GM11168 (cell line): ENCODE measurements at regions not wholly inside any gene's neighbourhood (a gene's known extent, or its start where the extent isn't known, plus 50 kb on each side); places are given as distances from the start of the nearest gene placed in this dataset.

ENCODE experiments used
- in situ Hi-C: fragments of 300-500 bp; cut with MboI; formaldehyde crosslinking; loops from one replicate; pipeline ENCODE4 v1.12.0; 2022; ENCODE audit warnings: low sequenced_read_pairs; ENCODE audit not compliant: unreplicated experiment

DNA sequence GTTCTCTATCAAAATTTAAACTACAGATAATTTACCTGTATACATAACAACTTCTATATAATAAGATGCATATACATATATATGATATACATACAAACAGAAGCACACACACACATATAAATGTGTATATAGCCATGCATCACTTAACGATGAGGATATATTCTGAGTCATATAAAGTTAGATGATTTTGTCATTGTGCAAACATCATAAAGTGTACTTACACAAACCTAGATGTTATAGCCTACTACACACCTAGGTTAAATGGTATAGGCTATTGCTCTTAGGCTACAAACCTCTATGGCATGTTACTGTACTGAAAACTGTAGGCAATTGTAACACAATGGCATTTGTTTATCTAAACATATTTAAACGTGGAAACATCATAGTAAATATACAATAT, 937.6 kb upstream of the KCND2 start:
- in situ Hi-C loops = no loop called here

DNA sequence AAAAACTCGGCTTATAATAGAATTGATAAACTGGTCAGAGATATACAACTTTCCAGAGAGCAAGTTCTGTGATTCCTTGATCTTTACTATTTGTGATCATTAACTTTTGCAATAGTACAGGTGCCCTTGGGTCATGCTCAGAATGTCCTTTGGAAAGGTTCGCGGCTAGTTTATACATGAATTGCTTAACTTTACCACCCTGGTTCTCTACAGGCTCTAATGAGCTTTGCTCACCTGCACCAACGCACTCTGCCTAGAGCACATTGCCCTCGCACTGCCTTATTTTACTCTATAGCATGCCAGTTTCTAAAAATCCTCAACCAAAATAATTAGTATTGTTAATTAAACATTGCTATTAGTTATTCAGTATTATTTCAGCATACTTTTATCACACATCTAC, 931.2 kb upstream of the KCND2 start:
- in situ Hi-C loops = no loop called here

DNA sequence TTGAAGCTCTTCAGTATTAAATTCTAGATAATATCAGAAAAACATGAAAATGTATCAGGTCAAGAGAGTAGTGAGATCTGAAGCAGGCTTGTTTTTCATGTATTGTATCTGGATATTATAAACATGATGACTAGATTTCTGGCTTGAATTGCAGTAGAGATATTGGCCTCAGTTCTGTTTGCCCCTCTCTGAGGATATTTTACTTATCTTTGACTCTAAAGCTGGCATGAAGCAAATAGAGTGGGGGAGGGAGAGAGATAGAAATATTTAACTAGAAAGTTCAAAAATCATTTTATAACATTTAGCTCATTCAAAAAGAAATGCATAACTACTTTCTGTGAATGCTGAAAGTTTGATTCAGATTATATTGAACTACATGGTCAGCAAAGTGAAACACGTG, 929.7 kb upstream of the KCND2 start:
- in situ Hi-C loops = no loop called here

DNA sequence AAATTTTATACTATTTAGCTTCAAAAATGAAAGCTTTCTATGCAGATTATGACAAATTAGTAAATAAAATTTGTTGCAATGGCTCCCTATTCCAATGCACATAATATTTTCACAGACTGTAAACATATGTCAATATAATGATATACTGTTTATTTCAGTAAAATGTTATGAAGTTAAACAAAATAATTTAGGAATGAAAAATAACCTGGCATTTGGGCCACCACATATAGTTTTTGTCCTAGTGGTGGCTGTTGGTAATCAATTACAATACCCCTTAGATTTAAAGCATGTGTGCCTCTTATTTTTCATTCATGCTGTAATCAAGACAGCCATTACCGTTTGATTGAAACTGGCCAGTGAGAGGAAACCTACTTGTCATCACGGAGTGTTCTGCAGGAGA, 928.5 kb upstream of the KCND2 start:
- in situ Hi-C loops = no loop called here

DNA sequence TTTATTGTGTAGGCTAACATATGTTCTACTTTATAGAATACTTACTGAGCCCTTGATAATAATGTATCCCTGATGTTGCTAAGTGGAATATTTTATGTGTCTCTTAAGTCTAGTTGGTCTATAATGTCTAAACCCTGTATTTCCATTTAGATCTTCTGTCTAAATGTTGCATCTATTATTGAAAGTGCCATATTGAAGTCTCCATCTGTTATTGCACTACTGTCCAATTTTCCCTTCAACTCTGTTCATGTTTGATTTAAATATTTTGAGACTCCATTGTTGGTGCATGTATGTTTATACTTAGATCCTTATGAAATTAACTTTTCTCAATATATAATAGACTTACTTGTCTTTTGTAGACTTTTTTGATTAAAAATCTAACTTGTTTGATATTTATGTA, 924.5 kb upstream of the KCND2 start:
- in situ Hi-C loops = no loop called here

DNA sequence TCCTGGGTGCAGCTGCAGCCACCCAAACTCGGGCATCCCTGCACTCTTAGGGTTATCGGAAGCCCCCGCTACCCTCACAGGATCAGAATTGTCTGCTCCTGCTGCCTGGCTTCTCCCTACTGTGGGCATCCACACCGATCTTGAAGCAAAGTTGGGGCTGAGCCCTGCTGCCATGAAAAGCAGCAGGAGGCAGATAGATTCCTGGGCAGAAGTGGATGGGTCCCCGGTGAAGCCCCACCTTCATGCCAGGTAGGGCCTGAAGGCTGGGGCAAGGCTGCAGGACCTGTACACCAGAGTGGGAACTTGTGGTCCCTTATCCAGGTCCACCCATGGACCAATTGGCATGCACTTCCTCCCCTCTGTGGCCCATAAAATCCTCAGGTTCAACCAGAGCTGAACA, 922.6 kb upstream of the KCND2 start:
- in situ Hi-C loops = no loop called here

DNA sequence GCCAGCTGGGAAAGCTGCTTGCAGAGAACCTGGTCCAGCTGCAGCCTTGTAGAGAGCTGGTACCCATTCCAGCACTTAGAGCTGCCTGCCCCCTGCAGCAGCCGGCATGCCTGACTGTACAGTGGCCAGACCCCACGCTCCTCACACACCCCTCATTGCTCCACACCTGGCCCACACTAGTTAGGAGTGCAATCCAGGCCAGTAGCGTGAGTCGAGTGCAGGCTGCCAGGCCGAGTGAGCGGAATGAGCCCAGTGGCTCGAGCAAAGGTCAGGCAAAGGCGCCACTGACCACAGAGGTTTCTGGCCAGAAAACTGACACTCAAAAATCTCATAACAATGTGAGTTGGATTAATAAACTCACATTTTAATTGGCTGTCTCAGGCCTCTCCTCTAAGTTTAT, 921.7 kb upstream of the KCND2 start:
- in situ Hi-C loops = no loop called here

DNA sequence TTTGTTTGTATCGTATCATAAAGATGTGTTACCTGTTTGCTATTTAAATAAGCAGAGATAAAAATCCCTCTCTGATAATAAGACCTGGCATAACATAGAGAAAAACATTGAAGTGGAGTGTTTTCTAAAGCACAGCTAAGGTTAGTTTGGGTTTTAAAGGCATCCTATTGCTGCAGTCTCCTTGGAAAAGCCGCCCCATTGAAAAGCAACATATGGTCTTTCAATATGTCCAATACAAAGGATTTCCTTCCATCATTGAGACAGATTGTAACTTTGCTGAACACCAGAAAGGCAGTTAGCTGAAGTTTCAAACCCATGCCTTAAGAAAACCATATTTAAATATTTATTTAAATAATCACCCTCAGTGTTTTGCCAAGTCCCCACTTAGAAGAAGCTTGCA, 898.5 kb upstream of the KCND2 start:
- in situ Hi-C loops = no loop called here

DNA sequence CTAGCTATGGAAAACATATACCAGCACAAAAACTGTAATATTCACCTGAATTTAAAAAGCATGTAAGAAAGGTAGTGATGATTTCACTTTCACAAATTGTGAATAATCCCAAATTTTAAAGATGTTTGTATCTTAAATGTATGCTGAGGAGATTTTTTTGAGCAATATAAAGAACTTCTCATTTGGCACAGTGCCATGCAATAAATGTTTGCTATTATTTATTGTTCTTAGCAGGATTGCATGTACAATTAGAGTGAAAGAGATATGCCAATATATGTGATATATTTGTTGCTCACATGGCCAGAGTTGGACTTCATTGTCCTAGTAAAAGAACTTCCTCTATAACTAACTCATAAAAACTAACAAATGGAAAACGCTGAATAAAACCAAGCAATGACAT, 895.1 kb upstream of the KCND2 start:
- in situ Hi-C loops = no loop called here

DNA sequence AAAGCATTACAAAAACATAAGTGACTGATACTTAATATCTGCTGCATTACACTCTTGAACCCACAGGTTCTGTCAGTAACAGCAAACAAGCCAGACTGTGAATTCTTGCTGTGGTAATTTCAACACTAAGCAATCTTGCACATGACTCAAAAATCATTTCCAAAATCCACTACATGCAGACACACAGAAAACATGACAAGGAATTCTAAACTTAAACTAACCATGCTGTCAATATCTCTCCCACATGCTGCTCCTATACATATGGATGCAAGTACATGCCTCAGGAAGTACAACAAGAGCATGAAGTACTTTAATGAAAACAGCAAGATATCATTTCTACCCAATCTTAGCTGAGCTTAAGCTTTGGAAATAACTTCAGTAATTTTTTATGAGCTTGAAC, 890.2 kb upstream of the KCND2 start:
- in situ Hi-C loops = no loop called here

DNA sequence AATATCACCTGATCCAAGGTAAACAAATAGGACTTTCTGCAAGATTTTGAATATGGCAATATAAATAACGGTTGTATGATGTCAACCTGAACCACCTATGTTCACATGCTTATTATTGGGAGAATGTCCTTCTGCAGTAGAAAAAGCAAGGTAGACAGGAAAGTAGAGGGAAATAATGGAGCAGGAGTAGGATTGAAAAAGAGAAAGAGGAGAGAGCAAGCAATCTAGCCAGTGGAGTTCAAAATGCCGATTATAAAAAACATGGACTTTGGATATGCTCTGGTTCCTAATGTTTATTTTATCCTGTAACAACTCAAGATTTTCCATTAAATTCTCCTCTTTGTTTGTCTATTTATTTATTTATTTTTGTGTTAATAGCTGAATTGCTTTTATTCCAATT, 878.0 kb upstream of the KCND2 start:
- in situ Hi-C loops = no loop called here

DNA sequence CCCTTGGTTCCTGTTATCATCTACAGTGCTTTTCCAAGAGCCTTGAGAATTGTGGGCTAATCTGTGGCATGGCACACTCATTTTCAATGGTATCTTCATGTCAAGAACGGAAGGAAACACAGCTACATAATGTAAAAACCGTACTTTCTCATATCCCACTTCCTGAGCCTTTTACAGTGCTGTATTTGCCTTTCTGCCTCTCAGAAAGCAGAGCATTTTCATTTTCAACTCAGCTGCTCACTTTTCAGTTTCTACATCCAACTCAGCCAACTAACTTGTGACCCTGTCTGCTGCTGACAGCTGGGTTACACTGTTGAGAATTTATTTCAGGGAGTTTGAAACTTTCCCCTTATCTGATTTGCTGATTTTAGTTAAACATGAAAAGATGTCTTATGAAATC, 875.8 kb upstream of the KCND2 start:
- in situ Hi-C loops = no loop called here

DNA sequence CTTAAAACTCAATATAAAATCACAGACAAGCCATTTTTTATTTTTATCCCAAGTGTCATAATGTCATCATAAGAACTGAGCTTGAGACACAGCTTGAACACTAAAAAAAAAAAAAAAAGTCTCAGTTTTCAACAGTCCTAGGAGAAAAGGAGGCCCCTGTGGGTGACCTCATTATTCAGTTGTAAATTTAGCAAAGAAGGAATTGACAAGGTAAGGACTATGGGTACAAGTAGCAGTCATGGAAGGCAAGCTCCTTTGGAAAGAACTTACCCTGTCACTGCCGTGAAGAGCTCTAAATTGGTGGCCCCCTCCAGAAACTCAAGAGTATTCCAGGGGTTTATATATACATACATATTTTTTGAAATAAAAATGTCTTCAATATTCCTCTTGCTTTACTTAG, 864.4 kb upstream of the KCND2 start:
- in situ Hi-C loops = no loop called here

DNA sequence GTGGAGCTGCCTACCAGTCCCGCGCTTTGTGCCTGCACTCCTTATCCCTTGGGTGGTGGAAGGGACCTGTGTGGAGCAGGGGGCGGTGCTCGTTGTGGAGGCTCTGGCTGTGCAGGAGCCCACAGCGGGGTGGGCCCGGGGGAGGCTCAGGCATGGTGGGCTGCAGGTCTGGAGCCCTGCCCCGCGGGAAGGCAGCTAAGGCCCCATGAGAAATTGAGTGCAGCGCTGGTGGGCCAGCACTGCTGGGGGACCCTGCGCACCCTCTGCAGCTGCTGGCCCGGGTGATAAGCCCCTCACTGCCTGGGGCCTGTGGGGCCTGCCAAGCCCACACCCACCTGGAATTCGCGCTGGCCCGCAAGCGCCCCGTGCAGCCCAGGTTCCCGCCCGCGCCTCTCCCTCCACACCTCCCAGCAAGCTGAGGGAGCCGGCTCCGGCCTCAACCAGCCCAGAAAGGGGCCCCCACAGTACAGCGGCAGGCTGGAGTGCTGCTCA, 859.6 kb upstream of the KCND2 start:
- in situ Hi-C loops = no loop called here

DNA sequence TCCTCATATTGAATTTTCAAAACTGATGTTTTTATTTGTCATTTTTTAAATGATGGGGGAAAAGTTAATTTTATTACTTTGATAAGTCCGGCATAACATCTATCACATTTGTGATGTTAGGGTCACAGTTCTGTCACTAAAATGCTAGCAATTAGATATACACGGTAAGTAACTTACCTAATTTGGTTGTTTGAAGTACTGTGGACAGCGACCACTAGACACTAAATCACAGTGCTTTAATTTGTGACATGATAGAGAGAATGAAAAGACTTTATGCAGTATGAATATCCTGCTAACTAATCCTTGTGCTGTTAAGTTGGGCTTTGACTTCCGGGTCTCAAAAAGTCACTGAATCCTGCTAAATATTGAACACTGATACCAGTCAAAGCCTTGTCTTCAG, 857.3 kb upstream of the KCND2 start:
- in situ Hi-C loops = no loop called here

DNA sequence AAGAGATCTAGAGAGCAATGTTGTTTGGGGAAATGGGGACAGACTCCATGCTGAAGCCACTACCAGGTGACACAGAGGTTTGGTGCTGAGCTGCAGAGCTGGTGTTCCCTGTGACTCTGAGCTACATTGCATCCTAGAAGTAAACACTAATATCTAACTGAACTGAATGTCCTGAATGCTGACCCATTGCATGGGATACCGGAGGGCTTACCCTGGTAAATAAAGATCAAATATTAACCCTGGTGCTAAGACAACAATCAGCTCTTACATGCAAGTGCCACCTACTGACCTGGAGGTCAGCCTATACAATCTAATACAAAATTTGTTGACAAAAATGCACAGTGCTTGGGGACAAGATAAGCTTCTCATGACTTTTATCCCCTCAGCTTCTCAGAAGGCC, 851.3 kb upstream of the KCND2 start:
- in situ Hi-C loops = no loop called here

DNA sequence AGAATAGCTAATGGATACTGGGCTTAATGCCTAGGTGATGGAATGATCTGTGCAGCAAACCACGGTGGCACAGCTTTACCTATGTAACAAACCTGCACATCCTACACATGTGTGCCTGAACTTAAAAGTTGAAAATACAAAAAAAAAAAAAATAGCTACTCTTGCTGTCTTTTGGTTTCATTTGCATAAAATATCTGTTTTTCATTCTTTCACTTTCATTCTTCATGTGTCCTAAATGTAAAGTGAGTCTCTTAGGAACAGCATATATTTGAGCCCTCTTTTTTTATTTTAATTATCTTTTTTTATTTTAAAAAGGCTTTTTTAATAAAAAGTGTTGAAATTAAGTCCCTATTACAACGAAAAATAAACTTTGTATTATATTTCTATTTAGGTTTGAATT, 836.1 kb upstream of the KCND2 start:
- in situ Hi-C loops = no loop called here

DNA sequence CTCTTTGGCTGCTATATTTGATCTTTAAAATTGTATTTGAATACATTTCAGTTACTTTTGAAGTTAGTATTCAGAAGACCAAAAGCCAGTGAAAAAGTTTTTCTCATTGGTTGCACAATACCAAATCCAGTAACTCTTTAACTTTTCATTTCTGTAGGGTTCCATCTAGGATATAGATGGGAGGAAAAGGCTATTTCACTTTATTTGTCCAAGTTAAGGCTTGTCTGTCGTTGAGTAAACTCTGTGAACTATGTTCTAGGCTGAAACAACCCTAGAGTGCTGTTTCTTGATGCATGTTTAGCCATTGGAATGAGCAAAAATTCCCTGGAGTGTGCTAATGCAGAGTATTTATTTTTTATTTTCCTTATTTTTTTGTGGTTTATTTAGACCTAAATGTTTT, 834.7 kb upstream of the KCND2 start:
- in situ Hi-C loops = no loop called here

DNA sequence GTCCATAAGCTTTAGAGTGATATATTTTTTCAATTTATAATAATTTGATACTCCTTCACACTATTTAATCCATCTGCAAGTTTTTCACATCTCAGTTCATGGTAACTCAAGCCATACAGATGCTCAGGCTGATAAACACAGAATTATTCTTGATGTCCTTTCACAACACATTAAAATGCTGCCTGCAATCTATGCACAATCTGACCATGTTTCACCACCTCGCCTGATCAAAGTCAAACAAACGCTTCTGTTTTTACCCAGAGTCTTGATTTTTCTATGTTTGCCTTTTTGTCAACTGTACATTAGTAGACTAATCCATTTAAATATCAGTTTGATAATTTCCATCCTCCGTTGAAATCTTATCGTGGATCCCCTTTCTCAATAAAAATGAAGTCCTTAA, 833.8 kb upstream of the KCND2 start:
- in situ Hi-C loops = no loop called here

DNA sequence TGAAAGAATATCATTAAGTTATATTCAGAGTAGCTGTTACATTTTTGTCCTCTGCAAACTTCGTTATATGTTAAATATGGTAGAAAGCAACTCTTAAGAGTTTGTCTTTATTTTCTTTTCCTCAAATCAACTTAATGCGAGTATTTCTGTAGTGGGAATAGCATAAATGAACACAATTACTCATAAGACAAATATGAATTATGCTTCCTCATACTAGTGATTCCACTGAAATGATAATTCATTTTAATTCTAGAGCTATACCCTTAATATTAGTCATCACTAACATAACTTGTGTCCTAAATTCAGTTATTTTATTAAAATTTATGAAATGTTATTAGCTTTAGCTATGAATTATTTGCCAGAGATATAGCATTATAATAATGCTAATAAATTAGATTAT, 820.6 kb upstream of the KCND2 start:
- in situ Hi-C loops = no loop called here

DNA sequence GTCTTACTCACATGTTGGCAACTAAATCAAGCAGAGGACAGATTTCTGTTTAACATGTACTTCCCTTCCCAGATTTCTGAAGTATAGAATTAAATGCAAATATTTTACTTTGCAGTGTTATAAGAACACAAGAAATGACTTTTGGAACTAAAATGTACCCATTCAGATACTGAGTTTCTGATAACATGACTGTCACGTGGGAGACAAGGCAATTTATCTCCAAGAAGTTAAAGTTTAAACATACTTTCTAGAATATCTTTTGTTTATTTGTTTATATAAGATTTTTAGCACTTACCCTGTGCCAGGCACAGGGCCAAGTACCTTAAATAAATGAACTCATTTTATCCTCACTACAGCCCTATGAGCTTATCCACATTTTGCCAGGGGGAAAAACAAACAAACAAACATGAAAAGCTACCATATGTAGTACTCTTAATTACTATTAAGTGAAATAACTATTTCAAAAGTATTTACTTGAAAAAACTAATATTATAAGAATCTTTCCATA, 807.1 kb upstream of the KCND2 start:
- in situ Hi-C loops = no loop called here

DNA sequence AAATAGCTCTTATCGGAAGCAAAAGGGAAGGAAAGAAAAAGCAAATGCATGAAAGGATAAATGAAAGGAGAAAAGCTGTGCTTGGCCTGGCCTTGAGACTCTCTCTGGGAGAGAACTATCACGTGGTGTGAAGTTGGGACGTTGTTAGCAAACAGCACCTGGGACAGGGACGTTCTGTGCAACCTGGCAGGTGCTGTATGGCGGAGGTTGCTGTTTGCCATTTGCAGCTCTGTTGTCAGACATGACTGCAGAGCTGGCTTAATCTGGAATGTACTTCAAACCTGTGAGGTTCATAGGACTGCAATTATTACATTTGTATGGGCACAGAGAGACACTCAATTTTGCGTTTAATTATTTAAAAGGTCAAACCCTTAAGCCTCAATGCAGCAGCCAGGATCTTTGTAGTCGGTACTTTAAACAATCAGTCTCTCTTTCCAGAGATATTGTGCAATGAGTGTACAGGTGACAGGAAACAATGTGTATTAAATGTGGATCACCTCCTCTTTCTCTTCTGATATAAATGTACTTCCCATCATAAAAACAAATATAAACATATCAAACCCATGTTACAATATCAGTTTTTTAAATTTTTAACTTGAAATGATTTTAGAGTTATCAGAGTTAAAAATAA, 800.5 kb upstream of the KCND2 start:
- in situ Hi-C loops = no loop called here

DNA sequence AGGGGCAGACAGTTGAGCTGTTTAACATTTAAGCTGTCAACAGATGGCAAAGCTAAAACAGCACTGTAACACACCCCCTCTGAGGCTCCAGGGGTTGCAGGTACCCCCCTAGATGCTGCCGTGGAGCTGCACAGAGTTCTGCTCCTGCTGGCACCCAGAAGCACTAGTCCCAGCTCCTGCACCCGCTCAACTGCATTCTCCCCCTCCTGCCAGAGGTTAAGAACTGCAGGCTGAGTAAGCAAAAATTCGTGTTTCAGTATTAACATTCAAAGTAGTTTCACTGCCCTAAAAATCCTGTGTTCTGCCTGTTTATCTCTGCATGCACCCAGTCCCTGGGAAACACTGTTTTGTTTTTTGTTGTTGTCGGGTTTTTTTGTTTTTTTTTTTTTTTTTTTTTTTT, 790.8 kb upstream of the KCND2 start:
- in situ Hi-C loops = no loop called here
